GM12865 (cell line): ENCODE measurements at regions not wholly inside any gene's neighbourhood (a gene's known extent, or its start where the extent isn't known, plus 50 kb on each side); places are given as distances from the start of the nearest gene placed in this dataset.

Experiments used
- DNase-seq: peaks from one replicate; pipeline ENCODE4 v3.0.0; 2010; ENCODE audit warnings: low read depth
- H3K4me3 ChIP-seq: 2 replicates; pipeline ENCODE4 v1.5.1; 2011; ENCODE audit warnings: mild to moderate bottlenecking, low read depth, low read length, control low read depth
- CTCF ChIP-seq: IDR thresholded peaks from 2 replicates; pipeline ENCODE4 v1.5.1; 2011; ENCODE audit warnings: low read length, control low read depth, low read depth, inconsistent platforms; ENCODE audit not compliant: insufficient read depth; ENCODE audit errors: missing control alignments

- no peak overlapping the region for H3K4me3 ChIP-seq
- DNase-seq = no peak
- TF ChIP-seq CTCF = no peak
These were observed 70.9 kb upstream of the SMIM31 start for GRCh38 chr4:164683040-164683439.

- DNase-seq = no peak
- H3K4me3 ChIP-seq = no peak overlapping the region
- TF ChIP-seq CTCF = no peak
These were observed 58.3 kb upstream of the SMIM31 start for GRCh38 chr4:164695650-164696049.

GRCh38 chr4:164700471-164700870 lies 53.5 kb upstream of the SMIM31 start:
- peak; percentile 57 for TF ChIP-seq CTCF
- DNase-seq = peak; percentile 59
- H3K4me3 ChIP-seq = no peak overlapping the region

GRCh38 chr4:164701665-164702064 lies 52.3 kb upstream of the SMIM31 start:
- no peak for TF ChIP-seq CTCF
- DNase-seq = peak; percentile 61
- H3K4me3 ChIP-seq = no peak overlapping the region
